Neural cell (in vitro differentiated cells): ENCODE measurements at regions not wholly inside any gene's neighbourhood (a gene's known extent, or its start where the extent isn't known, plus 50 kb on each side); places are given as distances from the start of the nearest gene placed in this dataset.

Experiments
- H2AFZ ChIP-seq: fragments of 200-600, 300-800 bp; sonication (generic), shearing (Covaris generic); 2 replicates; pipeline ENCODE4 v1.6.0; 2014; ENCODE audit warnings: low read depth, mild to moderate bottlenecking, antibody characterized with exemption, low read length, moderate library complexity
- H3F3A ChIP-seq: fragments of 200-600 bp; shearing (Covaris generic); 2 replicates; pipeline ENCODE4 v1.6.1; 2016; ENCODE audit warnings: mild to moderate bottlenecking, moderate library complexity, mixed read lengths, antibody characterized with exemption, low read length; ENCODE audit not compliant: insufficient read depth, poor library complexity, severe bottlenecking
- H3K27ac ChIP-seq: fragments of 200-600, 300-800 bp; sonication (generic), shearing (Covaris generic); 2 replicates; pipeline ENCODE4 v1.5.1; 2014; ENCODE audit warnings: mild to moderate bottlenecking, low read length, moderate library complexity
- H3K27me3 ChIP-seq: fragments of 300-800, 200-600 bp; sonication (generic), shearing (Covaris generic); 2 replicates; pipeline ENCODE4 v1.6.0; 2014; ENCODE audit warnings: mild to moderate bottlenecking, low read depth, low read length, moderate library complexity; ENCODE audit not compliant: insufficient read depth
- H3K36me3 ChIP-seq: fragments of 300-800, 200-600 bp; sonication (generic), shearing (Covaris generic); 2 replicates; pipeline ENCODE4 v1.5.1; 2014; ENCODE audit warnings: mild to moderate bottlenecking, antibody characterized with exemption, low read length, moderate library complexity; ENCODE audit not compliant: insufficient read depth
- H3K4me2 ChIP-seq: fragments of 300-800, 200-600 bp; sonication (generic), shearing (Covaris generic); 2 replicates; pipeline ENCODE4 v1.6.0; 2014; ENCODE audit warnings: mild to moderate bottlenecking, low read length
- H3K4me3 ChIP-seq: fragments of 300-800, 200-600 bp; sonication (generic), shearing (Covaris generic); 2 replicates; pipeline ENCODE4 v1.5.1; 2014; ENCODE audit warnings: mild to moderate bottlenecking, low read length, moderate library complexity
- H3K79me2 ChIP-seq: fragments of 200-600 bp; shearing (Covaris generic); replicated peaks from 2 replicates; pipeline ENCODE4 v1.6.0; 2014; ENCODE audit warnings: mild to moderate bottlenecking, low read length, moderate library complexity; ENCODE audit not compliant: insufficient read depth
- H3K9ac ChIP-seq: fragments of 300-800, 200-600 bp; sonication (generic), shearing (Covaris generic); 2 replicates; pipeline ENCODE4 v1.6.1; 2016; ENCODE audit warnings: mild to moderate bottlenecking, low read length, mixed read lengths
- H3K9me2 ChIP-seq: fragments of 200-600 bp; shearing (Covaris generic); 2 replicates; pipeline ENCODE4 v1.6.1; 2016; ENCODE audit warnings: mild to moderate bottlenecking, low read length, mixed read lengths; ENCODE audit not compliant: insufficient read depth
- H3K9me3 ChIP-seq: fragments of 200-600, 300-800 bp; sonication (generic), shearing (Covaris generic); 2 replicates; pipeline ENCODE4 v1.6.1; 2016; ENCODE audit warnings: mild to moderate bottlenecking, mixed run types, low read length, moderate library complexity, mixed read lengths
- H4K20me1 ChIP-seq: fragments of 200-600 bp; shearing (Covaris generic); 2 replicates; pipeline ENCODE4 v1.6.1; 2016; ENCODE audit warnings: mild to moderate bottlenecking, mixed run types; ENCODE audit not compliant: insufficient read depth
- EP300 ChIP-seq: fragments of 450-650 bp; conservative IDR thresholded peaks from 2 replicates; pipeline ENCODE4 v1.6.1; 2014; ENCODE audit warnings: antibody characterized with exemption, mild to moderate bottlenecking, moderate library complexity; ENCODE audit not compliant: poor library complexity, severe bottlenecking
- EZH2 ChIP-seq: fragments of 200-600, 300-800 bp; shearing (Covaris generic), sonication (generic); IDR thresholded peaks from 2 replicates; pipeline ENCODE4 v1.6.1; 2014; ENCODE audit warnings: antibody characterized with exemption, low read length, borderline replicate concordance, mild to moderate bottlenecking; ENCODE audit not compliant: insufficient read depth, poor library complexity, severe bottlenecking
- MXI1 ChIP-seq: fragments of 450-650 bp; conservative IDR thresholded peaks from 2 replicates; pipeline ENCODE4 v1.6.1; 2014; ENCODE audit warnings: antibody characterized with exemption, mild to moderate bottlenecking; ENCODE audit not compliant: poor library complexity, severe bottlenecking
- POLR2AphosphoS5 ChIP-seq: IDR thresholded peaks from 2 replicates; pipeline ENCODE4 v1.6.1; 2012
- RAD21 ChIP-seq: fragments of 450-650 bp; conservative IDR thresholded peaks from 2 replicates; pipeline ENCODE4 v1.6.1; 2014; ENCODE audit warnings: antibody characterized with exemption, mild to moderate bottlenecking, moderate library complexity
- SMC3 ChIP-seq: fragments of 450-650 bp; conservative IDR thresholded peaks from 2 replicates; pipeline ENCODE4 v1.6.1; 2014; ENCODE audit warnings: antibody characterized with exemption, mild to moderate bottlenecking, moderate library complexity; ENCODE audit not compliant: poor library complexity
- TAF1 ChIP-seq: IDR thresholded peaks from 2 replicates; pipeline ENCODE4 v1.6.1; 2012; ENCODE audit warnings: low read depth
- TF ChIP-seq, protein P1 (sequence below): IDR thresholded peaks from 2 replicates; pipeline ENCODE4 v1.6.1; 2012; ENCODE audit warnings: borderline replicate concordance
- TF ChIP-seq, protein P2 (sequence below): fragments of 450-650 bp; IDR thresholded peaks from 2 replicates; pipeline ENCODE4 v1.5.1; 2014; ENCODE audit warnings: antibody characterized with exemption, mild to moderate bottlenecking, moderate library complexity; ENCODE audit not compliant: poor library complexity, severe bottlenecking

DNA sequence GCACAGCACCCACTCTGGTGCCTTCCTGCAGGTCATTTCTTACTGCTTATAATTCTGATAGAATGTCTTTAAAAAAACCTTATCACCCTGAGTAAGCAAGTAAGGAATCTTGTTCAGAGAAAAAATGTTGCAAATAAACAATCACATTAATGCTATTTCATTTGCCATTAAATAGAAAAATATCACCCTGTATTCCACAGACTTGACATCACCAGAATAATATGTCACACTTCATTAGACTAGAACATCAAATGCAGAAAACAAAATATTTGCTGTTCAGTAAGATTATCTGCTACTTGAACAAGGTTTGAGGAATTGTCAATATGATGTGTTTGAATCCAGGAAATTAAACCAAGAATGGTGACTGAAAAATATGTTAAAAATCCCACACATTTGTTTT, 236.6 kb upstream of the MMADHC start:
- no peak for TF ChIP-seq POLR2AphosphoS5
- Histone ChIP-seq H2AFZ (no peak overlapping the region), H3F3A (no peaks in the 10 kb centered on the region)

DNA sequence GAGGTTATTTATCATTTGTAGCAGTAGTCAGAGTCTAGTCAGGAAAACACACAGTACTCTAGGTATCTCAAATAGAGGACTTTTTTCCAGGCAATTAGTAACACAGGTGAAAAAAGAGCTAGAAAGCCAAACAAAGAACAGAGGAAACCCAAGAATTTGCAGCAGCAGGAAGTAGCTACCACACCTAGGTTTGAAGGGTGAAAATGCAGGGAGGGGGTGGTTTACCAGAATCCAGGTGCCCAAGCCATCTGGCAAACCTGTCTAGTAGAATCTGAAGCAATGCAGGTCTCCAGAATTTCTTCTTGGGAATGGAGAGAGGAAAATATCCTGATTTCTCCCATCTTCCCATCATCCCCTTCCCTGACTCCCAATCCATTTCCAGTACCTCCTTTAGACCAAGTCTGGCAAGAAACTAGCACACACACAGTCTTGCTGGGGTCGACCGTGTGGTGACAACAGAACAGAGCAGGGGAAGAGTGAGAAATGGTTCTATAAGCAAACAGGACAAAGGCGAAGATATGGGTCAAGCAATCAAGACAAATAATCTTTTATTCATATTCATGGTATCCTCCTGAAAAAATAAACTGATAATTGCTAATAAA, 231.9 kb upstream of the MMADHC start:
- H3K9me3 ChIP-seq, result no peaks in the 10 kb centered on the region
- no peaks in the 10 kb centered on the region for H4K20me1 ChIP-seq
- H3K9ac ChIP-seq, result no peak overlapping the region
- TF ChIP-seq TAF1, result no peak
- TF ChIP-seq, protein P1, sequence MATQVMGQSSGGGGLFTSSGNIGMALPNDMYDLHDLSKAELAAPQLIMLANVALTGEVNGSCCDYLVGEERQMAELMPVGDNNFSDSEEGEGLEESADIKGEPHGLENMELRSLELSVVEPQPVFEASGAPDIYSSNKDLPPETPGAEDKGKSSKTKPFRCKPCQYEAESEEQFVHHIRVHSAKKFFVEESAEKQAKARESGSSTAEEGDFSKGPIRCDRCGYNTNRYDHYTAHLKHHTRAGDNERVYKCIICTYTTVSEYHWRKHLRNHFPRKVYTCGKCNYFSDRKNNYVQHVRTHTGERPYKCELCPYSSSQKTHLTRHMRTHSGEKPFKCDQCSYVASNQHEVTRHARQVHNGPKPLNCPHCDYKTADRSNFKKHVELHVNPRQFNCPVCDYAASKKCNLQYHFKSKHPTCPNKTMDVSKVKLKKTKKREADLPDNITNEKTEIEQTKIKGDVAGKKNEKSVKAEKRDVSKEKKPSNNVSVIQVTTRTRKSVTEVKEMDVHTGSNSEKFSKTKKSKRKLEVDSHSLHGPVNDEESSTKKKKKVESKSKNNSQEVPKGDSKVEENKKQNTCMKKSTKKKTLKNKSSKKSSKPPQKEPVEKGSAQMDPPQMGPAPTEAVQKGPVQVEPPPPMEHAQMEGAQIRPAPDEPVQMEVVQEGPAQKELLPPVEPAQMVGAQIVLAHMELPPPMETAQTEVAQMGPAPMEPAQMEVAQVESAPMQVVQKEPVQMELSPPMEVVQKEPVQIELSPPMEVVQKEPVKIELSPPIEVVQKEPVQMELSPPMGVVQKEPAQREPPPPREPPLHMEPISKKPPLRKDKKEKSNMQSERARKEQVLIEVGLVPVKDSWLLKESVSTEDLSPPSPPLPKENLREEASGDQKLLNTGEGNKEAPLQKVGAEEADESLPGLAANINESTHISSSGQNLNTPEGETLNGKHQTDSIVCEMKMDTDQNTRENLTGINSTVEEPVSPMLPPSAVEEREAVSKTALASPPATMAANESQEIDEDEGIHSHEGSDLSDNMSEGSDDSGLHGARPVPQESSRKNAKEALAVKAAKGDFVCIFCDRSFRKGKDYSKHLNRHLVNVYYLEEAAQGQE, result no peak
- TF ChIP-seq RAD21, result no peak
- TF ChIP-seq POLR2AphosphoS5, result no peak
- TF ChIP-seq, protein P2, sequence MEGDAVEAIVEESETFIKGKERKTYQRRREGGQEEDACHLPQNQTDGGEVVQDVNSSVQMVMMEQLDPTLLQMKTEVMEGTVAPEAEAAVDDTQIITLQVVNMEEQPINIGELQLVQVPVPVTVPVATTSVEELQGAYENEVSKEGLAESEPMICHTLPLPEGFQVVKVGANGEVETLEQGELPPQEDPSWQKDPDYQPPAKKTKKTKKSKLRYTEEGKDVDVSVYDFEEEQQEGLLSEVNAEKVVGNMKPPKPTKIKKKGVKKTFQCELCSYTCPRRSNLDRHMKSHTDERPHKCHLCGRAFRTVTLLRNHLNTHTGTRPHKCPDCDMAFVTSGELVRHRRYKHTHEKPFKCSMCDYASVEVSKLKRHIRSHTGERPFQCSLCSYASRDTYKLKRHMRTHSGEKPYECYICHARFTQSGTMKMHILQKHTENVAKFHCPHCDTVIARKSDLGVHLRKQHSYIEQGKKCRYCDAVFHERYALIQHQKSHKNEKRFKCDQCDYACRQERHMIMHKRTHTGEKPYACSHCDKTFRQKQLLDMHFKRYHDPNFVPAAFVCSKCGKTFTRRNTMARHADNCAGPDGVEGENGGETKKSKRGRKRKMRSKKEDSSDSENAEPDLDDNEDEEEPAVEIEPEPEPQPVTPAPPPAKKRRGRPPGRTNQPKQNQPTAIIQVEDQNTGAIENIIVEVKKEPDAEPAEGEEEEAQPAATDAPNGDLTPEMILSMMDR, result no peak
- TF ChIP-seq EP300, result no peak
- TF ChIP-seq EZH2, result no peak
- TF ChIP-seq MXI1, result no peak
- no peak for TF ChIP-seq SMC3
- H3K36me3 ChIP-seq, result no peaks in the 10 kb centered on the region
- no peaks in the 10 kb centered on the region for H3K9me2 ChIP-seq
- no peak overlapping the region for H2AFZ ChIP-seq
- no peak overlapping the region for H3K4me3 ChIP-seq
- no peaks in the 10 kb centered on the region for H3K79me2 ChIP-seq
- H3K27ac ChIP-seq, result no peak overlapping the region
- H3F3A ChIP-seq, result no peaks in the 10 kb centered on the region
- no peaks in the 10 kb centered on the region for H3K27me3 ChIP-seq
- H3K4me2 ChIP-seq, result no peak overlapping the region

More for the DNA sequence above, 236.6 kb upstream of the MMADHC start:
- no peaks in the 10 kb centered on the region for H3K79me2 ChIP-seq
- no peaks in the 10 kb centered on the region for H4K20me1 ChIP-seq
- no peaks in the 10 kb centered on the region for H3K9me3 ChIP-seq
- H3K4me2 ChIP-seq, result no peak overlapping the region
- no peak overlapping the region for H3K9ac ChIP-seq
- H3K27ac ChIP-seq, result no peak overlapping the region
- no peaks in the 10 kb centered on the region for H3K36me3 ChIP-seq
- H3K4me3 ChIP-seq, result no peak overlapping the region
- H3K27me3 ChIP-seq, result no peaks in the 10 kb centered on the region
- H3K9me2 ChIP-seq, result no peaks in the 10 kb centered on the region
